GM23248 (cell line): ENCODE measurements at regions not wholly inside any gene's neighbourhood (a gene's known extent, or its start where the extent isn't known, plus 50 kb on each side); places are given as distances from the start of the nearest gene placed in this dataset.

Experiments used
- EZH2 ChIP-seq: fragments of 200-600 bp; sonication (generic); IDR thresholded peaks from 2 replicates; pipeline ENCODE4 v1.6.1; 2018; ENCODE audit warnings: antibody characterized with exemption, mild to moderate bottlenecking; ENCODE audit not compliant: insufficient read depth, poor library complexity, severe bottlenecking
- EZH2phosphoT487 ChIP-seq: fragments of 200-600 bp; sonication (generic); IDR thresholded peaks from 2 replicates; pipeline ENCODE4 v1.6.1; 2018; ENCODE audit warnings: antibody characterized with exemption, moderate library complexity, mild to moderate bottlenecking, low read depth; ENCODE audit not compliant: insufficient read depth

- TF ChIP-seq EZH2phosphoT487 = no peak
- TF ChIP-seq EZH2 = no peak
These were observed 139.5 kb upstream of the OTX2 start for GRCh38 chr14:56949828-56950227.
